ENCODE measurements at regions not wholly inside any gene's neighbourhood (a gene's known extent, or its start where the extent isn't known, plus 50 kb on each side); places are given as distances from the start of the nearest gene placed in this dataset.
"Not testable (repeated sequence)": the region's sequence is repeated elsewhere in the genome, so short reads cannot be mapped to it uniquely, and the experiment has no call there.

- FAIRE-seq: no peak
- H3K4me3 ChIP-seq (ENCODE audit: low read depth, low read length): no peak overlapping the region
- no peak for DNase-seq (ENCODE audit: low read depth)
- no peaks in the 10 kb centered on the region for H3K36me3 ChIP-seq (ENCODE audit: control insufficient read depth, insufficient read depth, low read length)
- no peak for TF ChIP-seq CTCF (IDR thresholded peaks at IDR 0.05; ENCODE audit: insufficient read depth, low read length, severe bottlenecking)
- no peaks in the 10 kb centered on the region for H3K27me3 ChIP-seq (ENCODE audit: control insufficient read depth, insufficient read depth, low read length)
Measured at GRCh38 chr15:38117781-38118180, 134.9 kb upstream of the SPRED1 start.

GRCh38 chr15:38119865-38120264, 132.8 kb upstream of the SPRED1 start:
- FAIRE-seq; H3K4me3 ChIP-seq (ENCODE audit: low read depth, low read length); H3K27me3 ChIP-seq (ENCODE audit: control insufficient read depth, insufficient read depth, low read length); H3K36me3 ChIP-seq (ENCODE audit: control insufficient read depth, insufficient read depth, low read length): not testable (repeated sequence)
- peak; percentile 49 for DNase-seq (ENCODE audit: low read depth)

- Histone ChIP-seq H3K4me3 (ENCODE audit: low read depth, low read length) (no peak overlapping the region), H3K36me3 (ENCODE audit: control insufficient read depth, insufficient read depth, low read length) (no peaks in the 10 kb centered on the region), H3K27me3 (ENCODE audit: control insufficient read depth, insufficient read depth, low read length) (no peaks in the 10 kb centered on the region)
- FAIRE-seq: no peak
- DNase-seq (ENCODE audit: low read depth): peak; percentile 74
- TF ChIP-seq CTCF (IDR thresholded peaks at IDR 0.05; ENCODE audit: insufficient read depth, low read length, severe bottlenecking): no peak
Measured at GRCh38 chr15:38127306-38127771, 125.3 kb upstream of the SPRED1 start.

DNA sequence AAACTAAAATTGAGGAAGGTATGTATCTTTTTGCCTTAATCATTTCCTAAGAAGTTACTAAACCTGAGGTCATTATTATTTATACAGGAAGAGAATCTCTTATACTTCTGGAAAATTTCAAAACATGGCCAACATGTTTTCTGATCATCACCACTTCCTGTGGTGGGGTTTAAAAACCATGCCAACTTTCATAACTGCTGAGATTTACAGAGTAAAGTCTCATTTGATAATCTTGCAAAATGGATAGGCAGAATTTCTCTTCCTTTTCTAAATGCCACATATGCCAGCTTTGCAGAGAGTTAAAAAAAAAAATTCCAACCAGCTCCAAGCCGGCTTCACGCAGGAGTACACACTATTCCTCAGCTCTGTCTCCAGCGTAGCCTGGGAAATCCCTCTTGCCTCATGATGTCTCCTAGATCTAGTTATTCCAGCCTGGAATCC, 124.3 kb upstream of the SPRED1 start:
- FAIRE-seq (no peak), DNase-seq (ENCODE audit: low read depth) (peak; percentile 27)
- Histone ChIP-seq H3K36me3 (ENCODE audit: control insufficient read depth, insufficient read depth, low read length) (no peaks in the 10 kb centered on the region), H3K27me3 (ENCODE audit: control insufficient read depth, insufficient read depth, low read length) (no peaks in the 10 kb centered on the region), H3K4me3 (ENCODE audit: low read depth, low read length) (no peak overlapping the region)
- TF ChIP-seq CTCF (IDR thresholded peaks at IDR 0.05; ENCODE audit: insufficient read depth, low read length, severe bottlenecking): no peak

DNA sequence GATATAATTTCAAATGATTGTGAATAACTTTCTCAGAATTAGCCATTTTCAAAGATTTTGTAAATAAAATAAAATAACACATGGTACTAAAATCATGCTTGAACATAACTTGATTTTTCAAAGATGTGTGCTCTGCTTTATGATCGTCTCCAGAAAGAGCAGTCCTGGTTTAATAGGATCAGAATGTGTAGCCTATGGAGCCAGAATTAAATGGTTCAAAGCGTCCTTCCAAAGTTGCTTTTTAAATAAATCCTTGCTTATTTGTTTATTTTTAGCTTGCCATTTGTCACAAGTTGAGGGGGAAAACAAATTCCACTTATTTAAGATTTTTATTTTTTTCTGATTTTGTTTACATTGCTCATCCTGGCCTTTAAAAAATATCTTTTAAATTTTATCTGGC, 123.7 kb upstream of the SPRED1 start:
- Histone ChIP-seq H3K27me3 (ENCODE audit: control insufficient read depth, insufficient read depth, low read length) (no peaks in the 10 kb centered on the region), H3K4me3 (ENCODE audit: low read depth, low read length) (no peak overlapping the region), H3K36me3 (ENCODE audit: control insufficient read depth, insufficient read depth, low read length) (no peaks in the 10 kb centered on the region)
- no peak for TF ChIP-seq CTCF (IDR thresholded peaks at IDR 0.05; ENCODE audit: insufficient read depth, low read length, severe bottlenecking)
- DNase-seq (ENCODE audit: low read depth): no peak
- FAIRE-seq: no peak

DNA sequence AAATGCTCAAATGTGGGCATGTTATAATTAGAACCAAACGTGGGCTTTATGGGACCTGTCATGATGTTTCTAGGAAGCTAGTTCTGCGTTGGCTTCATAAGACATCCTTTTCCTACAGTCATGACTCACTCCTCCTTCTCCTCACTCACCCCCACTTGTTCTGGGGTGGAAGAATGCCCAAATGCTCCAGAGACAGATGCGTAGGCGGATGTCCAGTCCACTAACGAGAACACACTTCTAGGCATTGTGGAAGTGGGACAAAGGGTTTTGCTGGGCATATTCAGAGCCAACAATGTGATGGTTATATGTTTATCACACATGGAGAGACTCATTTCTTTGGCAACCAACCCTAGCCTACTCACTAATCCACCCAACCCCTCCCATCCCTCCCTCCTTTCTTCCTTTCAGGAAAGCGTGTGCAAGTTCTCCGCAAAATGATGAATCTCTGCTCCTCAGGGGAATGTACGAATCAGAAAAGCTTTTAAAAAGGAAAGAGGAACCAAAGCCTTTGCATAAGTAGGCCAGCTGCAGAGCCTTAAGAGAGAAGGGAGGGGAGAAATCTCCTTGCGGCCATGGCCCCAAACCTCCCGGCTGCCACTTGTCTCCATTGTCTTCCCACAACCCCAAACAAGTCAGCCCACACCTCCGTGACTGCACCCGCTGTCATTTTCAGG, 123.0 kb upstream of the SPRED1 start:
- Histone ChIP-seq H3K27me3 (ENCODE audit: control insufficient read depth, insufficient read depth, low read length) (no peaks in the 10 kb centered on the region), H3K4me3 (ENCODE audit: low read depth, low read length) (no peak overlapping the region), H3K36me3 (ENCODE audit: control insufficient read depth, insufficient read depth, low read length) (no peaks in the 10 kb centered on the region)
- no peak for TF ChIP-seq CTCF (IDR thresholded peaks at IDR 0.05; ENCODE audit: insufficient read depth, low read length, severe bottlenecking)
- DNase-seq (ENCODE audit: low read depth): peak; percentile 91
- FAIRE-seq: peak; percentile 64
